SK-N-SH (cell line): ENCODE measurements at regions not wholly inside any gene's neighbourhood (a gene's known extent, or its start where the extent isn't known, plus 50 kb on each side); places are given as distances from the start of the nearest gene placed in this dataset.

ENCODE experiments used
- CTCF ChIA-PET: fragments of 300-600, 350-600 bp; formaldehyde crosslinking; extraction: SDS; loops from one replicate; lab custom pipeline; 2021; lab: Yijun Ruan, JAX
- POLR2A ChIA-PET: fragments of 350-600 bp; sonication (Branson Sonifier 250); formaldehyde crosslinking; extraction: SDS; loops from one replicate; lab custom pipeline; 2020; ENCODE audit warnings: antibody characterized with exemption, inconsistent platforms; lab: Yijun Ruan, JAX
- DNase-seq: peaks from one replicate; pipeline ENCODE4 v3.0.0; 2012
- H2AFZ ChIP-seq: fragments of 200-600 bp; sonication (generic); 2 replicates; pipeline ENCODE4 v1.8.1; 2016; ENCODE audit warnings: antibody characterized with exemption, mild to moderate bottlenecking, low read depth
- H3F3A ChIP-seq: fragments of 200-600 bp; sonication (generic); replicated peaks from 2 replicates; pipeline ENCODE3; 2016; ENCODE audit warnings: antibody characterized with exemption, mild to moderate bottlenecking; ENCODE audit not compliant: insufficient read depth
- H3K27ac ChIP-seq, 2 experiments: fragments of 200-500 bp in 1 of 2; fragments of 200-600 bp in 1 of 2; sonication (Bioruptor generic) in 1 of 2; sonication (generic), shearing (Covaris generic) in 1 of 2; 2 replicates each; pipeline versions ENCODE4 v1.5.1 to v1.6.1; 2014 to 2016; ENCODE audit warnings: low read depth in 2 of 2, inconsistent platforms in 1 of 2, low read length in 1 of 2, mild to moderate bottlenecking in 1 of 2, mixed read lengths in 1 of 2
- H3K27me3 ChIP-seq: fragments of 200-600 bp; sonication (generic), shearing (Covaris generic); 2 replicates; pipeline ENCODE4 v1.6.1; 2016; ENCODE audit warnings: mixed run types; ENCODE audit not compliant: insufficient read depth
- H3K36me3 ChIP-seq, 2 experiments: fragments of 200-500 bp in 1 of 2; fragments of 200-600 bp in 1 of 2; sonication (Bioruptor generic) in 1 of 2; sonication (generic) in 1 of 2; replicated peaks in 1 of 2; 2 replicates each; pipeline versions ENCODE3 to v1.5.1; 2014 to 2016; ENCODE audit warnings: low read length in 1 of 2, mild to moderate bottlenecking in 1 of 2; ENCODE audit not compliant: insufficient read depth in 2 of 2, control insufficient read depth in 1 of 2
- H3K4me1 ChIP-seq, 2 experiments: fragments of 200-500 bp in 1 of 2; fragments of 200-600 bp in 1 of 2; sonication (Bioruptor generic) in 1 of 2; sonication (generic), shearing (Covaris generic) in 1 of 2; 2 replicates each; pipeline versions ENCODE4 v1.5.1 to v1.6.1; 2014 to 2016; ENCODE audit warnings: low read depth in 1 of 2, low read length in 1 of 2, mixed run types in 1 of 2; ENCODE audit not compliant: insufficient read depth in 2 of 2, control insufficient read depth in 1 of 2
- H3K4me2 ChIP-seq: fragments of 200-600 bp; sonication (generic), shearing (Covaris generic); 2 replicates; pipeline ENCODE4 v1.6.1; 2017; ENCODE audit warnings: mixed run types
- H3K4me3 ChIP-seq, 2 experiments: fragments of 200-500 bp in 1 of 2; fragments of 200-600 bp in 1 of 2; sonication (Bioruptor generic) in 1 of 2; sonication (generic), shearing (Covaris generic) in 1 of 2; 2 replicates each; pipeline versions ENCODE4 v1.5.1 to v1.8.1; 2014 to 2016; ENCODE audit warnings: low read depth in 2 of 2, inconsistent platforms in 1 of 2, low read length in 1 of 2, mild to moderate bottlenecking in 1 of 2, mixed read lengths in 1 of 2, moderate library complexity in 1 of 2
- H3K79me2 ChIP-seq: fragments of 200-600 bp; sonication (generic); 2 replicates; pipeline ENCODE4 v1.8.1; 2017; ENCODE audit warnings: mild to moderate bottlenecking; ENCODE audit not compliant: insufficient read depth
- H3K9ac ChIP-seq: fragments of 200-600 bp; sonication (generic); 2 replicates; pipeline ENCODE4 v1.6.1; 2017; ENCODE audit warnings: mixed run types
- H3K9me2 ChIP-seq: fragments of 200-600 bp; sonication (generic); 2 replicates; pipeline ENCODE4 v1.6.1; 2017; ENCODE audit warnings: mixed run types
- H3K9me3 ChIP-seq: fragments of 200-600 bp; sonication (generic); 2 replicates; pipeline ENCODE4 v1.6.1; 2017; ENCODE audit warnings: mixed run types, mild to moderate bottlenecking, moderate library complexity
- H4K20me1 ChIP-seq: fragments of 200-600 bp; sonication (generic); 2 replicates; pipeline ENCODE4 v1.6.1; 2017; ENCODE audit warnings: mild to moderate bottlenecking, mixed run types; ENCODE audit not compliant: insufficient read depth
- CHD2 ChIP-seq: fragments of 150-350 bp; IDR thresholded peaks from 2 replicates; pipeline ENCODE4 v1.6.1; 2018; ENCODE audit warnings: low read length; ENCODE audit not compliant: partially characterized antibody
- ELF1 ChIP-seq: IDR thresholded peaks from 2 replicates; pipeline ENCODE4 v1.4.0; 2012
- EZH2phosphoT487 ChIP-seq: fragments of 200-600 bp; sonication (generic); IDR thresholded peaks from 2 replicates; pipeline ENCODE4 v1.6.1; 2017; ENCODE audit warnings: low read depth, mixed run types, mild to moderate bottlenecking, antibody characterized with exemption, moderate library complexity, borderline replicate concordance
- FOSL2 ChIP-seq: IDR thresholded peaks from 2 replicates; pipeline ENCODE4 v1.4.0; 2012; ENCODE audit warnings: low read depth, mild to moderate bottlenecking, moderate library complexity, borderline replicate concordance
- GATA2 ChIP-seq: sonication (generic); formaldehyde crosslinking; IDR thresholded peaks from 2 replicates; pipeline ENCODE4 v1.5.0; 2020; ENCODE audit warnings: mild to moderate bottlenecking, missing genetic modification reagents
- MXI1 ChIP-seq: IDR thresholded peaks from 2 replicates; pipeline ENCODE4 v1.6.1; 2012; ENCODE audit warnings: mild to moderate bottlenecking, low read depth, low read length, improper control_type of control experiment
- NFIC ChIP-seq: IDR thresholded peaks from 2 replicates; pipeline ENCODE4 v1.4.0; 2012; ENCODE audit warnings: borderline replicate concordance
- RAD21 ChIP-seq: IDR thresholded peaks from 2 replicates; pipeline ENCODE4 v1.6.1; 2012; ENCODE audit warnings: mild to moderate bottlenecking, low read length
- RCOR1 ChIP-seq: fragments of 150-350 bp; IDR thresholded peaks from 2 replicates; pipeline ENCODE4 v1.6.1; 2017; ENCODE audit warnings: antibody characterized with exemption, low read length
- RFX5 ChIP-seq: IDR thresholded peaks from 2 replicates; pipeline ENCODE4 v1.6.1; 2012; ENCODE audit warnings: mild to moderate bottlenecking, improper control_type of control experiment, low read length
- TCF12 ChIP-seq: IDR thresholded peaks from 2 replicates; pipeline ENCODE4 v1.4.0; 2012
- TEAD4 ChIP-seq: IDR thresholded peaks from 2 replicates; pipeline ENCODE4 v1.4.0; 2012; ENCODE audit warnings: mild to moderate bottlenecking, borderline replicate concordance; ENCODE audit not compliant: insufficient read depth
- WGBS: methylation state at CpG from one replicate; pipeline ENCODE4 v1.1.6; 2017; ENCODE audit warnings: low lambda C conversion rate; 5-methylcytosine and 5-hydroxymethylcytosine counted together
- TF ChIP-seq, protein P1 (sequence below): IDR thresholded peaks from 2 replicates; pipeline ENCODE4 v1.4.0; 2012; ENCODE audit warnings: low read depth
- TF ChIP-seq, protein P2 (sequence below): IDR thresholded peaks from 2 replicates; pipeline ENCODE4 v1.4.0; 2012; ENCODE audit warnings: low read depth, borderline replicate concordance
- TF ChIP-seq, protein P3 (sequence below): IDR thresholded peaks from 2 replicates; pipeline ENCODE4 v1.6.1; 2012; ENCODE audit warnings: mild to moderate bottlenecking, low read depth, low read length, moderate library complexity
- TF ChIP-seq, protein P4 (sequence below): IDR thresholded peaks from 2 replicates; pipeline ENCODE4 v1.4.0; 2012; ENCODE audit warnings: low read depth, borderline replicate concordance

DNA sequence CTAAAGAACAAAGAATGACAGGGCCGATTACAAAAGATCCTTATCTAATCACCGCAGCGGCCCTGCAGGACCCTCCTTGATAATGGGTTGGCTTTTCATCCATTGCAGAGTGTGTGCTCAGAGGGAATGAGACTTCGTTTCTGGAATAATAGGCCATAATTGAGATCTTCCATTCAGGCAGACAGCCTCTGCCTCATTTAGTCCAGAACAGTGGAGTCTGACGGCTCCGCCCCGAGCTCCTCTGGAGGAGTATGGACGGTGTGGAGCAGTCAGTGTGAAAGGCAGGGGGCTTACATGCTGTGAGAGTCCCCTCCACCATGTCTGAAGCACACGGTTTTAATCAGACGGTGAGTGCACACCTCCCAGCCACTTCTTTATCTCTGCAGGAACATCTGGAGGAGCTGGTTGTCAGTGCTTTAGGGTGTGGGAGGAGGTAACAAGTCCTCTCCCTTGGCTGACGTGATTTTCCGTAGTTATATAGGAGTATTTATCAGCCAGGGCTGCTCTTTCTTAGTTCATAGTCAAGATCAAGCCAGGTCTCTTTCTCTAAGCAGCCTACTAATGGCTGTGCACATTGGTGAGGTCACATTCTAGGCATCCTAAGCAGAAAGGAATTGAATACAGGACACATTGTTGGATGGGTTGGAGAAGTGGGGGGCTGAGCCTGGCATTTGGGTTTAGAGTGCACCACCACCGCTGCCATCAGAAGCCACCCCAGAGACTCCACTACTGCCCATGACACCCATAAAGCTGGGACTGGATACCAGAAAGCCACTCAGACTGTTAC is 1477.9 kb downstream of the TBC1D22A start:
- no peak for DNase-seq
- no peak for TF ChIP-seq RFX5
- TF ChIP-seq, protein P1, sequence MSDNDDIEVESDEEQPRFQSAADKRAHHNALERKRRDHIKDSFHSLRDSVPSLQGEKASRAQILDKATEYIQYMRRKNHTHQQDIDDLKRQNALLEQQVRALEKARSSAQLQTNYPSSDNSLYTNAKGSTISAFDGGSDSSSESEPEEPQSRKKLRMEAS, result no peak
- TF ChIP-seq RAD21, result no peak
- no peak for TF ChIP-seq NFIC
- TF ChIP-seq MXI1, result no peak
- TF ChIP-seq, protein P2, sequence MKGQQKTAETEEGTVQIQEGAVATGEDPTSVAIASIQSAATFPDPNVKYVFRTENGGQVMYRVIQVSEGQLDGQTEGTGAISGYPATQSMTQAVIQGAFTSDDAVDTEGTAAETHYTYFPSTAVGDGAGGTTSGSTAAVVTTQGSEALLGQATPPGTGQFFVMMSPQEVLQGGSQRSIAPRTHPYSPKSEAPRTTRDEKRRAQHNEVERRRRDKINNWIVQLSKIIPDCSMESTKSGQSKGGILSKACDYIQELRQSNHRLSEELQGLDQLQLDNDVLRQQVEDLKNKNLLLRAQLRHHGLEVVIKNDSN, result no peak
- no peak for TF ChIP-seq TEAD4
- no peak for TF ChIP-seq ELF1
- TF ChIP-seq EZH2phosphoT487, result no peak
- TF ChIP-seq, protein P3, sequence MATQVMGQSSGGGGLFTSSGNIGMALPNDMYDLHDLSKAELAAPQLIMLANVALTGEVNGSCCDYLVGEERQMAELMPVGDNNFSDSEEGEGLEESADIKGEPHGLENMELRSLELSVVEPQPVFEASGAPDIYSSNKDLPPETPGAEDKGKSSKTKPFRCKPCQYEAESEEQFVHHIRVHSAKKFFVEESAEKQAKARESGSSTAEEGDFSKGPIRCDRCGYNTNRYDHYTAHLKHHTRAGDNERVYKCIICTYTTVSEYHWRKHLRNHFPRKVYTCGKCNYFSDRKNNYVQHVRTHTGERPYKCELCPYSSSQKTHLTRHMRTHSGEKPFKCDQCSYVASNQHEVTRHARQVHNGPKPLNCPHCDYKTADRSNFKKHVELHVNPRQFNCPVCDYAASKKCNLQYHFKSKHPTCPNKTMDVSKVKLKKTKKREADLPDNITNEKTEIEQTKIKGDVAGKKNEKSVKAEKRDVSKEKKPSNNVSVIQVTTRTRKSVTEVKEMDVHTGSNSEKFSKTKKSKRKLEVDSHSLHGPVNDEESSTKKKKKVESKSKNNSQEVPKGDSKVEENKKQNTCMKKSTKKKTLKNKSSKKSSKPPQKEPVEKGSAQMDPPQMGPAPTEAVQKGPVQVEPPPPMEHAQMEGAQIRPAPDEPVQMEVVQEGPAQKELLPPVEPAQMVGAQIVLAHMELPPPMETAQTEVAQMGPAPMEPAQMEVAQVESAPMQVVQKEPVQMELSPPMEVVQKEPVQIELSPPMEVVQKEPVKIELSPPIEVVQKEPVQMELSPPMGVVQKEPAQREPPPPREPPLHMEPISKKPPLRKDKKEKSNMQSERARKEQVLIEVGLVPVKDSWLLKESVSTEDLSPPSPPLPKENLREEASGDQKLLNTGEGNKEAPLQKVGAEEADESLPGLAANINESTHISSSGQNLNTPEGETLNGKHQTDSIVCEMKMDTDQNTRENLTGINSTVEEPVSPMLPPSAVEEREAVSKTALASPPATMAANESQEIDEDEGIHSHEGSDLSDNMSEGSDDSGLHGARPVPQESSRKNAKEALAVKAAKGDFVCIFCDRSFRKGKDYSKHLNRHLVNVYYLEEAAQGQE, result no peak
- TF ChIP-seq, all 33 proteins: peak for 0
- no peaks in the 10 kb centered on the region for H4K20me1 ChIP-seq
- no peaks in the 10 kb centered on the region for H3K9me2 ChIP-seq
- no peak overlapping the region for H3K4me2 ChIP-seq
- CTCF ChIA-PET, result no interaction called here
- no peak overlapping the region for H3K27ac ChIP-seq
- no peaks in the 10 kb centered on the region for H3K36me3 ChIP-seq
- H3K9ac ChIP-seq, result no peak overlapping the region
- H3K9me3 ChIP-seq, result no peaks in the 10 kb centered on the region
- POLR2A ChIA-PET, result no interaction called here
- H3F3A ChIP-seq, result no peaks in the 10 kb centered on the region
- 13% methylated on average over 13 of the region's 13 CpGs for WGBS
- H3K79me2 ChIP-seq, result no peaks in the 10 kb centered on the region
- H2AFZ ChIP-seq, result no peak overlapping the region
- H3K4me1 ChIP-seq, result no peaks in the 10 kb centered on the region
- H3K27me3 ChIP-seq, result no peaks in the 10 kb centered on the region; the same call in 1 of the 2 replicates
- no peak overlapping the region for H3K4me3 ChIP-seq

DNA sequence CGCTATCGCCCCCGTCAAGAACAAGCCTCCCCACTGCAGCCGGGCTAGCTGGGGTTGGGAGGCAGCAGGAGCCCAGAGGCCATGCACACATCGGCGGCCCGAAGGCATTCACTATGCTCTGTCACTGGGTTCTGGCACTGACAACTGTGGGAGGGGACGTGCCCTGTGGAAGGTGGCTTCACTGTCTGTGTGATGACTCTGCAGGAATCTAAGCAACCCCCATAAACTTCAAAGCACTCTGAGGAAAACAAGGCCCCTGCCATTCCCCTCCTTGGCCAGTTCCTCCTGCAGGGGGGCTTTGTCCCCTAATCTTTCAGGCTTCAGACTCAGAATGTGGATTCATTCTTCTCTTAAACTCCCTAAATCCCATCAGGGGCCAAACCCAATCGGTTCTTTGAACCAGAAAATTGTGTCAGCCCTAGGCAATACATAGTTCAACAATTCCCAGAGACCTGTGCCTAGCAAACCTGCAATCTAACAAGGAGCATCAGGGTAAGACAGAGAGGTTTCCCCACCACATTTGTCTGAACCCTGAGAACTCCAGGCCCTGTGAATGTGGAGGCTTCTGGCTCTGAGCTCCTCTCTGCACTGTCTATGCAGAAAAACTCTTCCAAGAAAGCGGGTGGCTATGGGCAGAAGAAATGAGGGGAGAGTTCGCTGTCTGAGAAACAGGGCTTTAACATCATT is 1477.2 kb downstream of the TBC1D22A start:
- Histone ChIP-seq H3K27me3 (no peaks in the 10 kb centered on the region; the same call in 1 of the 2 replicates), H3F3A (no peaks in the 10 kb centered on the region), H3K4me1 (no peaks in the 10 kb centered on the region), H3K4me3 (no peak overlapping the region), H3K79me2 (no peaks in the 10 kb centered on the region), H3K27ac (no peak overlapping the region), H3K4me2 (no peak overlapping the region), H3K36me3 (no peaks in the 10 kb centered on the region), H4K20me1 (no peaks in the 10 kb centered on the region), H3K9me3 (no peaks in the 10 kb centered on the region), H3K9me2 (no peaks in the 10 kb centered on the region), H2AFZ (no peak overlapping the region), H3K9ac (no peak overlapping the region)
- CTCF ChIA-PET, result interaction anchor here (0.6 to 1.7 kb wide), 2 partner anchors 10 to 464 kb away, joined by 3 read pairs; no protein-coding TSS in a partner anchor
- POLR2A ChIA-PET, result no interaction called here
- no peak for DNase-seq
- WGBS, result 33% methylated on average over 10 of the region's 11 CpGs
- no peak for TF ChIP-seq CHD2
- TF ChIP-seq TCF12, result no peak
- TF ChIP-seq GATA2, result no peak
- no peak for TF ChIP-seq RCOR1
- TF ChIP-seq NFIC, result no peak
- TF ChIP-seq, protein P4, sequence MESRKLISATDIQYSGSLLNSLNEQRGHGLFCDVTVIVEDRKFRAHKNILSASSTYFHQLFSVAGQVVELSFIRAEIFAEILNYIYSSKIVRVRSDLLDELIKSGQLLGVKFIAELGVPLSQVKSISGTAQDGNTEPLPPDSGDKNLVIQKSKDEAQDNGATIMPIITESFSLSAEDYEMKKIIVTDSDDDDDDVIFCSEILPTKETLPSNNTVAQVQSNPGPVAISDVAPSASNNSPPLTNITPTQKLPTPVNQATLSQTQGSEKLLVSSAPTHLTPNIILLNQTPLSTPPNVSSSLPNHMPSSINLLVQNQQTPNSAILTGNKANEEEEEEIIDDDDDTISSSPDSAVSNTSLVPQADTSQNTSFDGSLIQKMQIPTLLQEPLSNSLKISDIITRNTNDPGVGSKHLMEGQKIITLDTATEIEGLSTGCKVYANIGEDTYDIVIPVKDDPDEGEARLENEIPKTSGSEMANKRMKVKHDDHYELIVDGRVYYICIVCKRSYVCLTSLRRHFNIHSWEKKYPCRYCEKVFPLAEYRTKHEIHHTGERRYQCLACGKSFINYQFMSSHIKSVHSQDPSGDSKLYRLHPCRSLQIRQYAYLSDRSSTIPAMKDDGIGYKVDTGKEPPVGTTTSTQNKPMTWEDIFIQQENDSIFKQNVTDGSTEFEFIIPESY, result no peak
- no peak for TF ChIP-seq RFX5
- TF ChIP-seq RAD21, result no peak
- no peak for TF ChIP-seq FOSL2
